ENCODE measurements at regions not wholly inside any gene's neighbourhood (a gene's known extent, or its start where the extent isn't known, plus 50 kb on each side); places are given as distances from the start of the nearest gene placed in this dataset.

DNA sequence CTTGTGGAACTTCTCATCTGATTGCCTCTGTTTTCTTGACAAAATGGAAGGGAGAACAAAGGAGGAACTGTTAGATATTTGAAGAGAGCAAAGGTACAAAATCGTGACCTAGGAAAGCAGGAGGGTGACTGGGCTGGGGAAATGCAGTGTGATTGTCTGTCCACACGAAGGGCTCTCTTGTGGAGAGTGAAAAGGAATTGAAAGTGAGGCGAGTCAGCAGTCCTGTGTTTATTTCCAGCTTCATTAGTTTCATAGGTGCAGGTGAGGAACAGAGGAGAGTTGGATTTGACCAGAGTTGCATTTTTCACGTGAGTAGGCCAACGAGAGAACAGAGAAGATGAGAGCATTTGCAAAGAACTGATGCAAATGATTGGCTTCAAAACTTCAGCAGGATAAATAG, 336.4 kb upstream of the SATB1 start:
- H4K91ac ChIP-seq (replicated peaks; ENCODE audit: insufficient read length, low read length) = no peak overlapping the region
- no peaks in the 10 kb centered on the region for H3K23me2 ChIP-seq (ENCODE audit: low read depth, low read length)
- DNase-seq (ENCODE audit: low read depth in 1 of 2, low spot score in 2 of 2) (no peak), FAIRE-seq (no peak)
- CTCF ChIA-PET (ENCODE audit: partially characterized antibody) = interaction anchor here (4.1 to 4.5 kb wide), 2 partner anchors 202 to 227 kb away, joined by 22 to 36 read pairs; no protein-coding TSS in a partner anchor
- no peak overlapping the region for H2BK15ac ChIP-seq (ENCODE audit: low read length)
- no peaks in the 10 kb centered on the region for H4K20me1 ChIP-seq (replicated peaks in 1 of 2; ENCODE audit: control insufficient read depth in 1 of 2, insufficient read depth in 2 of 2, low read length in 2 of 2)
- no peak overlapping the region for H3K56ac ChIP-seq (replicated peaks; ENCODE audit: insufficient read length, low read depth, low read length)
- POLR2A ChIA-PET (ENCODE audit: partially characterized antibody) = no interaction called here
- no peaks in the 10 kb centered on the region for H3K79me2 ChIP-seq (ENCODE audit: control insufficient read depth in 1 of 2, insufficient read depth in 2 of 2, low read length in 2 of 2)
- H3K27me3 ChIP-seq (replicated peaks in 1 of 4; ENCODE audit: control insufficient read depth in 3 of 4, extremely low read depth in 1 of 4, insufficient read depth in 3 of 4, low read length in 3 of 4) = no peaks in the 10 kb centered on the region
- H3K4me2 ChIP-seq (ENCODE audit: insufficient read depth in 1 of 2, low read depth in 2 of 2, low read length in 2 of 2) = no peak overlapping the region
- H3K4me3 ChIP-seq (ENCODE audit: extremely low read depth in 1 of 4, insufficient read depth in 2 of 4, low read depth in 3 of 4, low read length in 4 of 4) = no peak overlapping the region
- no peaks in the 10 kb centered on the region for H3K9me3 ChIP-seq (ENCODE audit: insufficient read depth in 2 of 2, low read depth in 1 of 2, low read length in 1 of 2)
- no peak overlapping the region for H4K8ac ChIP-seq (ENCODE audit: extremely low read depth, insufficient read depth, low read length)
- H2BK120ac ChIP-seq (replicated peaks; ENCODE audit: low read depth, low read length) = no peak overlapping the region
- no peak overlapping the region for H4K5ac ChIP-seq (ENCODE audit: insufficient read length, low read depth, low read length)
- H3K23ac ChIP-seq (ENCODE audit: insufficient read length) = no peak overlapping the region
- no peak overlapping the region for H2AFZ ChIP-seq (ENCODE audit: low read length)
- H2BK12ac ChIP-seq (ENCODE audit: low read depth, low read length) = no peak overlapping the region
- H3K4ac ChIP-seq (replicated peaks; ENCODE audit: insufficient read length, low read depth, low read length) = no peak overlapping the region
- no peak overlapping the region for H3K14ac ChIP-seq (ENCODE audit: insufficient read length)
- no peaks in the 10 kb centered on the region for H3K36me3 ChIP-seq (ENCODE audit: control insufficient read depth in 2 of 4, insufficient read depth in 4 of 4, low read length in 3 of 4)
- H3K18ac ChIP-seq (ENCODE audit: extremely low read depth, low read length) = no peak overlapping the region
- H3K27ac ChIP-seq (ENCODE audit: low read depth, low read length) = no peak overlapping the region
- no peak overlapping the region for H2BK20ac ChIP-seq (ENCODE audit: low read length)
- H2AK5ac ChIP-seq (ENCODE audit: low read depth, low read length) = no peak overlapping the region
- no peak overlapping the region for H2BK5ac ChIP-seq (ENCODE audit: low read depth, low read length)
- no peak overlapping the region for H3K9ac ChIP-seq (replicated peaks in 1 of 4; ENCODE audit: extremely low read depth in 1 of 4, low read depth in 3 of 4, low read length in 3 of 4)
- H3K4me1 ChIP-seq (replicated peaks in 1 of 4; ENCODE audit: control insufficient read depth in 3 of 4, insufficient read depth in 4 of 4, low read length in 3 of 4) = no peaks in the 10 kb centered on the region
- H3K79me1 ChIP-seq (ENCODE audit: low read depth, low read length) = no peaks in the 10 kb centered on the region
- TF ChIP-seq TCF12 (IDR thresholded peaks at IDR 0.05; ENCODE audit: low read depth, low read length) = no peak
- no peak for TF ChIP-seq RXRA (IDR thresholded peaks at IDR 0.05; ENCODE audit: insufficient read depth, low read depth, low read length)
- no peak for TF ChIP-seq BACH1 (IDR thresholded peaks at IDR 0.05; ENCODE audit: low read length)
- no peak for TF ChIP-seq POLR2A (IDR thresholded peaks at IDR 0.05; ENCODE audit: control extremely low read depth in 1 of 2, low read depth in 2 of 2, low read length in 2 of 2)
- no peak for TF ChIP-seq CEBPB (IDR thresholded peaks at IDR 0.05; ENCODE audit: low read depth, low read length)
- no peak for TF ChIP-seq POU5F1 (IDR thresholded peaks at IDR 0.05; ENCODE audit: low read depth, low read length)
- TF ChIP-seq TAF1 (IDR thresholded peaks at IDR 0.05; ENCODE audit: low read depth, low read length) = no peak
- WGBS, 2 experiments (ENCODE audit: extremely low coverage in 1 of 2, insufficient coverage in 1 of 2, insufficient read length in 1 of 2, insufficient replicate concordance in 2 of 2, low coverage in 1 of 2, low lambda C conversion rate in 2 of 2, missing lambda C conversion rate in 1 of 2) = 81% methylated on average over 5 of the region's 5 CpGs; no CpG with 5 or more reads in 1 of the 2 experiments

All from H1 (cell line).